ENCODE measurements at regions not wholly inside any gene's neighbourhood (a gene's known extent, or its start where the extent isn't known, plus 50 kb on each side); places are given as distances from the start of the nearest gene placed in this dataset.

DNA sequence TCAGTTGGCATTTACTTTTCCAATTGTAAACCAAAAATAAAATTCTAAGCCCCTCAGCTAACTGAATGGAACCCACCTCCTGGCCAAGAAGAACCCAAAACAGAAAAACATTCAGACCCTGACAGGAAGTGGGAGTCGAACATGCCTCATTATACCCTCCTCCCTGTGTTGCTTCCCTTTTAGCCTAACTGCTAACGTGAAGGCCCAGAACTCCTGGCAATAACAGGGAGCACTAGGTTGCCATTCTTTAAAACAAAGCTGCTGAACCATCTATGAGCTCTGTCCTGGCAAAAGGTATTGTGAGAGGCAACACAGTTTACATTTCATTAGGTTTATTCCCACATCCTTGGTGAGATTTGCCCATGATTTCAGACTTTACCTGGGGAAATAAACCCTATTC, 481.4 kb downstream of the CHSY3 start:
- H3K27ac ChIP-seq (ENCODE audit: extremely low read depth, low read depth, low read length): no peak overlapping the region
- no peak overlapping the region for H3K9ac ChIP-seq (ENCODE audit: insufficient read depth in 1 of 2, low read depth in 2 of 2, low read length in 2 of 2)
- no peaks in the 10 kb centered on the region for H3K79me2 ChIP-seq (ENCODE audit: control insufficient read depth, insufficient read depth, low read length)
- ATAC-seq (no peak), DNase-seq (ENCODE audit: extremely low read depth in 1 of 4, low spot score in 3 of 4) (no peak), FAIRE-seq (no peak)
- no peaks in the 10 kb centered on the region for H4K20me1 ChIP-seq (replicated peaks; ENCODE audit: control insufficient read depth, insufficient read depth, low read length)
- CTCF ChIA-PET (ENCODE audit: low intra/inter-chr PET ratio): no interaction called here
- no peaks in the 10 kb centered on the region for H3K4me1 ChIP-seq (replicated peaks in 1 of 2; ENCODE audit: control insufficient read depth in 2 of 2, insufficient read depth in 2 of 2, low read length in 2 of 2)
- no peaks in the 10 kb centered on the region for H3K36me3 ChIP-seq (ENCODE audit: control insufficient read depth, insufficient read depth, low read length)
- no peaks in the 10 kb centered on the region for H3K27me3 ChIP-seq (ENCODE audit: control insufficient read depth in 2 of 2, insufficient read depth in 2 of 2, low read length in 2 of 2)
- H3K4me3 ChIP-seq: no peak overlapping the region
- no peaks in the 10 kb centered on the region for H3K9me3 ChIP-seq (replicated peaks; ENCODE audit: control insufficient read depth, insufficient read depth, low read depth, low read length)
- H2AFZ ChIP-seq (ENCODE audit: low read depth, low read length): no peak overlapping the region
- intact Hi-C loops (cut with micrococcal nuclease) (no loop called here), in situ Hi-C loops (cut with MboI) (no loop called here)
- 0% methylated on average over 2 of the region's 2 CpGs for WGBS (ENCODE audit: insufficient coverage, low coverage, missing lambda C conversion rate)
- BruUV-seq (replicated peaks): no TSS peak
- POLR2A ChIA-PET: no interaction called here
- no peak for TF ChIP-seq KAT8 (IDR thresholded peaks at IDR 0.05; ENCODE audit: low read depth)
- no peak for TF ChIP-seq STAT5B (CRISPR knock-in tag; IDR thresholded peaks at IDR 0.05)
- no peak for TF ChIP-seq GATA2 (CRISPR knock-in tag; IDR thresholded peaks at IDR 0.05)
- TF ChIP-seq, protein P1, sequence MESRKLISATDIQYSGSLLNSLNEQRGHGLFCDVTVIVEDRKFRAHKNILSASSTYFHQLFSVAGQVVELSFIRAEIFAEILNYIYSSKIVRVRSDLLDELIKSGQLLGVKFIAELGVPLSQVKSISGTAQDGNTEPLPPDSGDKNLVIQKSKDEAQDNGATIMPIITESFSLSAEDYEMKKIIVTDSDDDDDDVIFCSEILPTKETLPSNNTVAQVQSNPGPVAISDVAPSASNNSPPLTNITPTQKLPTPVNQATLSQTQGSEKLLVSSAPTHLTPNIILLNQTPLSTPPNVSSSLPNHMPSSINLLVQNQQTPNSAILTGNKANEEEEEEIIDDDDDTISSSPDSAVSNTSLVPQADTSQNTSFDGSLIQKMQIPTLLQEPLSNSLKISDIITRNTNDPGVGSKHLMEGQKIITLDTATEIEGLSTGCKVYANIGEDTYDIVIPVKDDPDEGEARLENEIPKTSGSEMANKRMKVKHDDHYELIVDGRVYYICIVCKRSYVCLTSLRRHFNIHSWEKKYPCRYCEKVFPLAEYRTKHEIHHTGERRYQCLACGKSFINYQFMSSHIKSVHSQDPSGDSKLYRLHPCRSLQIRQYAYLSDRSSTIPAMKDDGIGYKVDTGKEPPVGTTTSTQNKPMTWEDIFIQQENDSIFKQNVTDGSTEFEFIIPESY (CRISPR knock-in tag; IDR thresholded peaks at IDR 0.05): no peak
- H3K4me2 ChIP-seq (ENCODE audit: insufficient read depth, low read length): no peak overlapping the region
- H3K9me1 ChIP-seq (ENCODE audit: control insufficient read depth, insufficient read depth, low read length): no peaks in the 10 kb centered on the region

DNA sequence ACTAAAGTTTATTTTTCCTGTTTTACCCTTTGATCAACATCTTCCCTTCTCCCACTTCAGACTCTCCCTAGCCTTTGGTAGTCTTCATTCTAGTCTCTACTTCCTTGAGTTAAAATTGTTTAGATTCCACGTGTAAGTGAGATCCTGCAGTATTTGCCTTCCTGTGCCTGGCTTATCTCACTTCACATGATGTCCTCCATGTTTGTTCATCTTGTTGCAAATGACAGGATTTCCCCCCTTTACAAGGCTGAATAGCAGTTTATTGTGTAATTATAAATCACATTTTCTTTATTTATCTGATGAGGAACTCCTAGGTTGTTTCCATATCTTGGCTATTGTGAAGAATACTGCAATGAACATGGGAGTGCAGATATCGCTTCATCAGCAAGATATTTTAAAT, 461.7 kb downstream of the CHSY3 start:
- H3K9me1 ChIP-seq (ENCODE audit: control insufficient read depth, insufficient read depth, low read length): no peaks in the 10 kb centered on the region
- H3K4me2 ChIP-seq (ENCODE audit: insufficient read depth, low read length): no peak overlapping the region
- H3K27ac ChIP-seq (ENCODE audit: extremely low read depth, low read depth, low read length): no peak overlapping the region
- intact Hi-C loops (cut with micrococcal nuclease): no loop called here
- in situ Hi-C loops (cut with MboI): no loop called here
- H3K27me3 ChIP-seq (ENCODE audit: control insufficient read depth in 2 of 2, insufficient read depth in 2 of 2, low read length in 2 of 2): no peaks in the 10 kb centered on the region
- no peaks in the 10 kb centered on the region for H4K20me1 ChIP-seq (replicated peaks; ENCODE audit: control insufficient read depth, insufficient read depth, low read length)
- ATAC-seq (no peak), FAIRE-seq (no peak), DNase-seq (ENCODE audit: extremely low read depth in 1 of 4, low spot score in 3 of 4) (no peak)
- no peaks in the 10 kb centered on the region for H3K36me3 ChIP-seq (ENCODE audit: control insufficient read depth, insufficient read depth, low read length)
- H3K4me3 ChIP-seq: no peak overlapping the region
- H3K79me2 ChIP-seq (ENCODE audit: control insufficient read depth, insufficient read depth, low read length): no peaks in the 10 kb centered on the region
- ChIA-PET POLR2A (no interaction called here), CTCF (ENCODE audit: low intra/inter-chr PET ratio) (no interaction called here)
- H3K4me1 ChIP-seq (replicated peaks in 1 of 2; ENCODE audit: control insufficient read depth in 2 of 2, insufficient read depth in 2 of 2, low read length in 2 of 2): no peaks in the 10 kb centered on the region
- no peak overlapping the region for H2AFZ ChIP-seq (ENCODE audit: low read depth, low read length)
- TF ChIP-seq, protein P2, sequence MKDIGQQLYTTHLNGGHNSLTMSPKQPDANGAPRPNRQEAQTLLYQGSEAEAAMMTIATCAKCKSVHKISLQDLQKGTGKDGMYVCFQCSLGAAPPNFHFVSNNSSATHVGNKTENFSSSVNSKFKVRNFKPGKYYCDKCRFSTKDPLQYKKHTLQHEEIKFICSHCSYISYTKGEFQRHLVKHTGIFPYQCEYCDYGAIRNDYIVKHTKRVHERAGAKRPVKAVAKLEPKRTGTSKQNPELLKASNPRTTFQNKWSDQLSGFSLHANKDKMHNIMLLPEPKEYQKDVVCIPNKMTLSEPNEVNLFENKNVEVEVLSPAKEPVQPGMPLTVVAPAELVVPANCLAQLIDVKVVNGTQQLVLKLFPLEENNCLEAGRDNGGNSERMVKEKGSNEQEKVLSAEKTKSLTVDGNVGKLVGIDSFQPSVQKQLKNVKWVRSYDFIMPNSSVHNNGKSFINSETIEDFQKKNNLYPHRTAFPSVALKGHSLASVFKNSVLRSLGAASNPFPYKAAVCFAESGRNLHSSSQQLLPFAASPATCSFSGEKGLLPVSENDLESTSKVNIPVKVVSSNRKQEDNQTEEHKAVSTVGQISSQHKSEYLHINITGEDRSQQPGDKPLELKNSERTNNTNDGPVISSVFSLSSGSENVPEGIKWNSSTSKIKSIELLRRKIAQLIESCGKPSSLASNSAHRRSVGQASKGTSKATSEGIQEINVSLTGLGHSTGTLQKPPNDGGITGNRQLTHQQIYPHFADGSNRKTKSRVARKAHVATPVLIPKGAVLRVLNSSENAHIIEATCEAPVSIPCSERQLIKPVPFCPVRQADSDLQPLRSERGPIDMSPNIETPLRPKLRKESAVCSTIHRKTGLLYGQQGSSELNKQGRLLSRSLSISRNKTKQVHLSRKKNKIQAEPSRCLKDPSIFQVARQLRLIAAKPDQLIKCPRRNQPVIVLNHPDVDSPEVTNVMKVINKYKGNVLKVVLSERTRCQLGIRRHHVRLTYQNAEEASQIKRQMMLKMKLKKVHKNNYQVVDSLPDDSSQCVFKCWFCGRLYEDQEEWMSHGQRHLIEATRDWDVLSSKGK (CRISPR knock-in tag; IDR thresholded peaks at IDR 0.05): no peak
- TF ChIP-seq HDGF (IDR thresholded peaks at IDR 0.05) (no peak), FOXJ2 (tag; IDR thresholded peaks at IDR 0.05) (no peak), RHOXF2B (CRISPR knock-in tag; conservative IDR thresholded peaks at IDR 0.05) (no peak), ZNF77 (CRISPR knock-in tag; IDR thresholded peaks at IDR 0.05) (no peak), ZNF12 (CRISPR knock-in tag; IDR thresholded peaks at IDR 0.05) (no peak), XRCC4 (IDR thresholded peaks at IDR 0.05; ENCODE audit: extremely low read depth, insufficient read depth, insufficient read length) (no peak)
- 0% methylated on average over 2 of the region's 2 CpGs for WGBS (ENCODE audit: insufficient coverage, low coverage, missing lambda C conversion rate)
- 0 out of 2 replicates have a peak, but pooled peaks cover 1% of the 10 kb centered on the region for H3K9me3 ChIP-seq (replicated peaks; ENCODE audit: control insufficient read depth, insufficient read depth, low read depth, low read length)
- no TSS peak for BruUV-seq (replicated peaks)
- no peak overlapping the region for H3K9ac ChIP-seq (ENCODE audit: insufficient read depth in 1 of 2, low read depth in 2 of 2, low read length in 2 of 2)
